Prostate gland (tissue), 2 donors: ENCODE measurements at regions not wholly inside any gene's neighbourhood (a gene's known extent, or its start where the extent isn't known, plus 50 kb on each side); places are given as distances from the start of the nearest gene placed in this dataset.

Source experiments
- DNase-seq: peaks from one replicate; pipeline ENCODE4 v3.0.0-alpha.2; 2019; ENCODE audit warnings: low spot score
- H3K27ac ChIP-seq, 2 donors: fragments of 200-600 bp; sonication (generic); 2 replicates each; pipeline ENCODE4 v1.5.1; 2017 to 2019
- H3K27me3 ChIP-seq: fragments of 200-600 bp; sonication (generic); replicated peaks from 2 replicates; pipeline ENCODE4 v1.5.1; 2019; ENCODE audit not compliant: insufficient read depth
- H3K36me3 ChIP-seq, 2 donors: fragments of 200-600 bp; sonication (generic); 1 replicate in 1 of 2; 2 replicates in 1 of 2; pipeline versions ENCODE4 v1.5.1 to v1.8.1; 2017 to 2019
- H3K4me1 ChIP-seq: fragments of 200-600 bp; sonication (generic); replicated peaks from 2 replicates; pipeline ENCODE4 v1.5.1; 2019
- H3K4me3 ChIP-seq, 2 donors: fragments of 200-600 bp; sonication (generic); 2 replicates each; pipeline ENCODE4 v1.5.1; 2017 to 2019
- H3K9me3 ChIP-seq: fragments of 200-600 bp; sonication (generic); 2 replicates; pipeline ENCODE4 v1.5.1; 2017
- CTCF ChIP-seq, 4 experiments: fragments of 200-600 bp in 2 of 4; fragments of 450-650 bp in 2 of 4; sonication (generic) in 2 of 4; IDR thresholded peaks; 1 replicate in 3 of 4; 2 replicates in 1 of 4; pipeline ENCODE4 v1.5.1; 2016 to 2019; ENCODE audit warnings: antibody characterized with exemption in 4 of 4, mild to moderate bottlenecking in 2 of 4, moderate library complexity in 2 of 4
- POLR2A ChIP-seq: fragments of 450-650 bp; IDR thresholded peaks from one replicate; pipeline ENCODE4 v1.6.1; 2016; ENCODE audit warnings: antibody characterized with exemption, mild to moderate bottlenecking
- POLR2AphosphoS5 ChIP-seq: sonication (generic); formaldehyde crosslinking; IDR thresholded peaks from one replicate; pipeline ENCODE4 v1.6.1; 2017; ENCODE audit warnings: antibody characterized with exemption
- WGBS: methylation state at CpG from one replicate; pipeline ENCODE4 v1.1.5; 2018; 5-methylcytosine and 5-hydroxymethylcytosine counted together
- intact Hi-C: fragments of 100-400 bp; cut with DNase I; formaldehyde crosslinking; loops from one replicate; pipeline ENCODE4 v1.14.2; 2022

GRCh38 chr3:98980915-98981596, 79.6 kb upstream of the DCBLD2 start:
- H3K27me3 ChIP-seq = no peaks in the 10 kb centered on the region
- H3K27ac ChIP-seq = no peak overlapping the region
- intact Hi-C loops = no loop called here
- no peaks in the 10 kb centered on the region for H3K4me1 ChIP-seq
- DNase-seq = no peak
- no peaks in the 10 kb centered on the region for H3K9me3 ChIP-seq
- H3K36me3 ChIP-seq = no peaks in the 10 kb centered on the region
- WGBS = 58% methylated on average over 2 of the region's 2 CpGs
- no peak for TF ChIP-seq CTCF (IDR thresholded peaks at IDR 0.05)
- no peak for TF ChIP-seq POLR2A
- TF ChIP-seq POLR2AphosphoS5 = no peak
- no peak overlapping the region for H3K4me3 ChIP-seq

GRCh38 chr3:98979296-98979695, 77.8 kb upstream of the DCBLD2 start:
- H3K27me3 ChIP-seq = no peaks in the 10 kb centered on the region
- no peak overlapping the region for H3K4me3 ChIP-seq
- whole genome bisulfite sequencing = 37% methylated on average over 1 of the region's 1 CpG
- H3K4me1 ChIP-seq = no peaks in the 10 kb centered on the region
- no peaks in the 10 kb centered on the region for H3K36me3 ChIP-seq
- intact Hi-C loops = no loop called here
- no peak overlapping the region for H3K27ac ChIP-seq
- TF ChIP-seq CTCF (IDR thresholded peaks at IDR 0.05) (no peak), POLR2AphosphoS5 (no peak), POLR2A (no peak)
- no peaks in the 10 kb centered on the region for H3K9me3 ChIP-seq
- DNase-seq = no peak

- no peaks in the 10 kb centered on the region for H3K4me1 ChIP-seq
- H3K36me3 ChIP-seq = no peaks in the 10 kb centered on the region
- no peak overlapping the region for H3K27ac ChIP-seq
- H3K4me3 ChIP-seq = no peak overlapping the region
- 78% methylated on average over 3 of the region's 3 CpGs for WGBS
- intact Hi-C loops = no loop called here
- TF ChIP-seq CTCF (IDR thresholded peaks at IDR 0.05) (no peak), POLR2AphosphoS5 (no peak)
- H3K27me3 ChIP-seq = no peaks in the 10 kb centered on the region
- DNase-seq = no peak
- H3K9me3 ChIP-seq = no peaks in the 10 kb centered on the region
Observed at GRCh38 chr3:98978068-98978811, 76.7 kb upstream of the DCBLD2 start.

- Histone ChIP-seq H3K4me1 (no peaks in the 10 kb centered on the region), H3K36me3 (no peaks in the 10 kb centered on the region), H3K27me3 (no peaks in the 10 kb centered on the region), H3K27ac (no peak overlapping the region), H3K9me3 (no peaks in the 10 kb centered on the region), H3K4me3 (no peak overlapping the region)
- WGBS = 75% methylated on average over 2 of the region's 2 CpGs
- TF ChIP-seq POLR2AphosphoS5 (no peak), POLR2A (no peak), CTCF (IDR thresholded peaks at IDR 0.05) (no peak)
- no peak for DNase-seq
- intact Hi-C loops = no loop called here
Observed at GRCh38 chr3:98977520-98977919, 76.0 kb upstream of the DCBLD2 start.

DNA sequence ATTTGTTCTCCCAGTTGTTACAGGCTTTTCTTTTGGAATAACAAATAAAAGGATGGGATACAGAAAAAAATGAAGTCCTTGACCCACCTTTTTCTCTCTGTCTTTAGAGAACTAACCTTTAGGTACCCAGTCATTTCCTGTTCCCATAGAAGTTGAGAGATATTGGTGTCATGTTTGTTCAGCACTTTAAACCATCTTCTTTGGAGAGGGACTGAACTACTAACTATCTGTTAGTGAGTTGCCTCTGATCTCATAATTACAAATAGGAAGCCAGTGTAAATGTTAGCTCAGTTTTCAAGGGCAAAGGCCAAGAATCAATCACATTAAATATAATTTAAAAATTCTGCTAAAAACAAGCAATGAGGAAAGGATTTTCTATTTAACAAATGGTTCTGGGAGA, 72.9 kb upstream of the DCBLD2 start:
- Histone ChIP-seq H3K4me3 (no peak overlapping the region), H3K9me3 (no peaks in the 10 kb centered on the region), H3K27me3 (no peaks in the 10 kb centered on the region), H3K36me3 (no peaks in the 10 kb centered on the region), H3K4me1 (no peaks in the 10 kb centered on the region), H3K27ac (no peak overlapping the region)
- no peak for DNase-seq
- no peak for TF ChIP-seq POLR2A
- TF ChIP-seq CTCF (IDR thresholded peaks at IDR 0.05) = no peak
- TF ChIP-seq POLR2AphosphoS5 = no peak
- intact Hi-C loops = no loop called here
